ENCODE measurements at regions not wholly inside any gene's neighbourhood (a gene's known extent, or its start where the extent isn't known, plus 50 kb on each side); places are given as distances from the start of the nearest gene placed in this dataset.

GRCh38 chr6:164142322-164142721, 727.8 kb downstream of the QKI start:
- no peaks in the 10 kb centered on the region for H4K20me1 ChIP-seq (ENCODE audit: control insufficient read depth, extremely low read depth, insufficient read depth, low read length)
- dilution Hi-C loops (cut with MboI; ENCODE audit: extremely low pct_ligation_motif_present, low sequenced_read_pairs): no loop called here
- TF ChIP-seq, protein P1, sequence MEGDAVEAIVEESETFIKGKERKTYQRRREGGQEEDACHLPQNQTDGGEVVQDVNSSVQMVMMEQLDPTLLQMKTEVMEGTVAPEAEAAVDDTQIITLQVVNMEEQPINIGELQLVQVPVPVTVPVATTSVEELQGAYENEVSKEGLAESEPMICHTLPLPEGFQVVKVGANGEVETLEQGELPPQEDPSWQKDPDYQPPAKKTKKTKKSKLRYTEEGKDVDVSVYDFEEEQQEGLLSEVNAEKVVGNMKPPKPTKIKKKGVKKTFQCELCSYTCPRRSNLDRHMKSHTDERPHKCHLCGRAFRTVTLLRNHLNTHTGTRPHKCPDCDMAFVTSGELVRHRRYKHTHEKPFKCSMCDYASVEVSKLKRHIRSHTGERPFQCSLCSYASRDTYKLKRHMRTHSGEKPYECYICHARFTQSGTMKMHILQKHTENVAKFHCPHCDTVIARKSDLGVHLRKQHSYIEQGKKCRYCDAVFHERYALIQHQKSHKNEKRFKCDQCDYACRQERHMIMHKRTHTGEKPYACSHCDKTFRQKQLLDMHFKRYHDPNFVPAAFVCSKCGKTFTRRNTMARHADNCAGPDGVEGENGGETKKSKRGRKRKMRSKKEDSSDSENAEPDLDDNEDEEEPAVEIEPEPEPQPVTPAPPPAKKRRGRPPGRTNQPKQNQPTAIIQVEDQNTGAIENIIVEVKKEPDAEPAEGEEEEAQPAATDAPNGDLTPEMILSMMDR (optimal IDR thresholded peaks at IDR 0.05 in 1 of 3, IDR thresholded peaks at IDR 0.05 in 1 of 3, conservative IDR thresholded peaks at IDR 0.05 in 1 of 3; ENCODE audit: extremely low read depth in 1 of 3, insufficient read depth in 2 of 3, low read length in 3 of 3): no peak
- TF ChIP-seq EZH2 (IDR thresholded peaks at IDR 0.05; ENCODE audit: low read length): no peak
- no peaks in the 10 kb centered on the region for H3K36me3 ChIP-seq (ENCODE audit: control insufficient read depth in 2 of 2, extremely low read depth in 1 of 2, insufficient read depth in 2 of 2, low read length in 2 of 2)
- no peaks in the 10 kb centered on the region for H3K9me1 ChIP-seq (ENCODE audit: control insufficient read depth, extremely low read depth, insufficient read depth, low read length)
- no peaks in the 10 kb centered on the region for H3K79me2 ChIP-seq (ENCODE audit: control insufficient read depth, insufficient read depth, low read length)
- no peak for FAIRE-seq
- H3K9me3 ChIP-seq (ENCODE audit: control insufficient read depth, low read depth, low read length): peaks cover 2% of the 10 kb centered on the region
- H3K4me2 ChIP-seq (ENCODE audit: control insufficient read depth, extremely low read depth, insufficient read depth, low read depth, low read length): no peak overlapping the region
- no peaks in the 10 kb centered on the region for H3K27me3 ChIP-seq (ENCODE audit: control insufficient read depth, extremely low read depth, insufficient read depth, low read length)
- no peak overlapping the region for H3K27ac ChIP-seq (ENCODE audit: control insufficient read depth, insufficient read depth, low read length)
- H3K4me3 ChIP-seq (ENCODE audit: control insufficient read depth in 2 of 3, extremely low read depth in 1 of 3, insufficient read depth in 2 of 3, low read depth in 1 of 3, low read length in 3 of 3): no peak overlapping the region
- no peak overlapping the region for H2AFZ ChIP-seq (ENCODE audit: control insufficient read depth, low read length)
- no peak for DNase-seq (ENCODE audit: low read depth, low spot score)
- no peak overlapping the region for H3K9ac ChIP-seq (ENCODE audit: control insufficient read depth, extremely low read depth, insufficient read depth, low read length)
- no peaks in the 10 kb centered on the region for H3K4me1 ChIP-seq (ENCODE audit: control insufficient read depth, extremely low read depth, insufficient read depth, low read length)

- H3K36me3 ChIP-seq (ENCODE audit: control insufficient read depth in 2 of 2, extremely low read depth in 1 of 2, insufficient read depth in 2 of 2, low read length in 2 of 2): no peaks in the 10 kb centered on the region
- H3K27me3 ChIP-seq (ENCODE audit: control insufficient read depth, extremely low read depth, insufficient read depth, low read length): no peaks in the 10 kb centered on the region
- no peaks in the 10 kb centered on the region for H3K4me1 ChIP-seq (ENCODE audit: control insufficient read depth, extremely low read depth, insufficient read depth, low read length)
- TF ChIP-seq EZH2 (IDR thresholded peaks at IDR 0.05; ENCODE audit: low read length): no peak
- DNase-seq (ENCODE audit: low read depth, low spot score) (no peak), FAIRE-seq (no peak)
- no peaks in the 10 kb centered on the region for H4K20me1 ChIP-seq (ENCODE audit: control insufficient read depth, extremely low read depth, insufficient read depth, low read length)
- no peaks in the 10 kb centered on the region for H3K9me1 ChIP-seq (ENCODE audit: control insufficient read depth, extremely low read depth, insufficient read depth, low read length)
- dilution Hi-C loops (cut with MboI; ENCODE audit: extremely low pct_ligation_motif_present, low sequenced_read_pairs): no loop called here
- H3K9ac ChIP-seq (ENCODE audit: control insufficient read depth, extremely low read depth, insufficient read depth, low read length): no peak overlapping the region
- H3K4me2 ChIP-seq (ENCODE audit: control insufficient read depth, extremely low read depth, insufficient read depth, low read depth, low read length): no peak overlapping the region
- no peak overlapping the region for H2AFZ ChIP-seq (ENCODE audit: control insufficient read depth, low read length)
- H3K4me3 ChIP-seq (ENCODE audit: control insufficient read depth in 2 of 3, extremely low read depth in 1 of 3, insufficient read depth in 2 of 3, low read depth in 1 of 3, low read length in 3 of 3): no peak overlapping the region
- H3K79me2 ChIP-seq (ENCODE audit: control insufficient read depth, insufficient read depth, low read length): no peaks in the 10 kb centered on the region
- H3K9me3 ChIP-seq (ENCODE audit: control insufficient read depth, low read depth, low read length): peaks cover 7% of the 10 kb centered on the region
- no peak overlapping the region for H3K27ac ChIP-seq (ENCODE audit: control insufficient read depth, insufficient read depth, low read length)
These were observed 721.1 kb downstream of the QKI start for GRCh38 chr6:164135511-164136132.

- H3K36me3 ChIP-seq (ENCODE audit: control insufficient read depth in 2 of 2, extremely low read depth in 1 of 2, insufficient read depth in 2 of 2, low read length in 2 of 2): no peaks in the 10 kb centered on the region
- no peaks in the 10 kb centered on the region for H3K4me1 ChIP-seq (ENCODE audit: control insufficient read depth, extremely low read depth, insufficient read depth, low read length)
- TF ChIP-seq, protein P1 (optimal IDR thresholded peaks at IDR 0.05 in 1 of 3, IDR thresholded peaks at IDR 0.05 in 1 of 3, conservative IDR thresholded peaks at IDR 0.05 in 1 of 3; ENCODE audit: extremely low read depth in 1 of 3, insufficient read depth in 2 of 3, low read length in 3 of 3): no peak
- TF ChIP-seq EZH2 (IDR thresholded peaks at IDR 0.05; ENCODE audit: low read length): no peak
- no peak overlapping the region for H2AFZ ChIP-seq (ENCODE audit: control insufficient read depth, low read length)
- no peaks in the 10 kb centered on the region for H4K20me1 ChIP-seq (ENCODE audit: control insufficient read depth, extremely low read depth, insufficient read depth, low read length)
- peaks cover 6% of the 10 kb centered on the region for H3K9me3 ChIP-seq (ENCODE audit: control insufficient read depth, low read depth, low read length)
- H3K4me2 ChIP-seq (ENCODE audit: control insufficient read depth, extremely low read depth, insufficient read depth, low read depth, low read length): no peak overlapping the region
- dilution Hi-C loops (cut with MboI; ENCODE audit: extremely low pct_ligation_motif_present, low sequenced_read_pairs): no loop called here
- no peak for DNase-seq (ENCODE audit: low read depth, low spot score)
- no peaks in the 10 kb centered on the region for H3K9me1 ChIP-seq (ENCODE audit: control insufficient read depth, extremely low read depth, insufficient read depth, low read length)
- no peak overlapping the region for H3K4me3 ChIP-seq (ENCODE audit: control insufficient read depth in 2 of 3, extremely low read depth in 1 of 3, insufficient read depth in 2 of 3, low read depth in 1 of 3, low read length in 3 of 3)
- no peaks in the 10 kb centered on the region for H3K79me2 ChIP-seq (ENCODE audit: control insufficient read depth, insufficient read depth, low read length)
- no peak for FAIRE-seq
- no peak overlapping the region for H3K27ac ChIP-seq (ENCODE audit: control insufficient read depth, insufficient read depth, low read length)
- H3K9ac ChIP-seq (ENCODE audit: control insufficient read depth, extremely low read depth, insufficient read depth, low read length): no peak overlapping the region
- H3K27me3 ChIP-seq (ENCODE audit: control insufficient read depth, extremely low read depth, insufficient read depth, low read length): no peaks in the 10 kb centered on the region
These were observed 718.6 kb downstream of the QKI start for GRCh38 chr6:164133095-164133494.

Data from keratinocyte (primary cell).